Osteoblast (primary cell): ENCODE measurements at regions not wholly inside any gene's neighbourhood (a gene's known extent, or its start where the extent isn't known, plus 50 kb on each side); places are given as distances from the start of the nearest gene placed in this dataset.
"Not testable (repeated sequence)": the region's sequence is repeated elsewhere in the genome, so short reads cannot be mapped to it uniquely, and the experiment has no call there.

ENCODE experiments used
- DNase-seq: peaks from one replicate; pipeline ENCODE4 v3.0.0; 2011; ENCODE audit warnings: low spot score, mixed read lengths; ENCODE audit not compliant: insufficient read length; ENCODE audit errors: missing footprints
- H2AFZ ChIP-seq: 2 replicates; pipeline ENCODE4 v1.6.0; 2011; ENCODE audit warnings: mild to moderate bottlenecking, low read length
- H3K27ac ChIP-seq: 2 replicates; pipeline ENCODE4 v1.5.1; 2011; ENCODE audit warnings: mild to moderate bottlenecking, low read depth, low read length, moderate library complexity
- H3K27me3 ChIP-seq: 2 replicates; pipeline ENCODE4 v1.6.0; 2012; ENCODE audit warnings: mild to moderate bottlenecking, control low read depth, inconsistent platforms, low read length, moderate library complexity; ENCODE audit not compliant: insufficient read depth
- H3K36me3 ChIP-seq: 2 replicates; pipeline ENCODE4 v1.5.1; 2011; ENCODE audit warnings: mild to moderate bottlenecking, low read length, control low read depth, moderate library complexity; ENCODE audit not compliant: insufficient read depth
- H3K4me1 ChIP-seq: 2 replicates; pipeline ENCODE4 v1.5.1; 2011; ENCODE audit warnings: mild to moderate bottlenecking, low read length, control low read depth, moderate library complexity; ENCODE audit not compliant: insufficient read depth
- H3K4me2 ChIP-seq: 2 replicates; pipeline ENCODE4 v1.6.0; 2011; ENCODE audit warnings: mild to moderate bottlenecking, low read length; ENCODE audit not compliant: insufficient read depth
- H3K4me3 ChIP-seq: fragments of 200-600 bp; sonication (generic); 3 replicates; pipeline ENCODE4 v1.5.1; 2012; ENCODE audit warnings: mild to moderate bottlenecking, low read length, inconsistent platforms; ENCODE audit not compliant: insufficient read depth
- H3K79me2 ChIP-seq: 2 replicates; pipeline ENCODE4 v1.6.0; 2012; ENCODE audit warnings: mild to moderate bottlenecking, low read length, control low read depth, inconsistent platforms; ENCODE audit not compliant: insufficient read depth
- H3K9me3 ChIP-seq: 2 replicates; pipeline ENCODE4 v1.5.1; 2011; ENCODE audit warnings: low read depth, low read length, control low read depth
- H4K20me1 ChIP-seq: 2 replicates; pipeline ENCODE4 v1.6.0; 2012; ENCODE audit warnings: mild to moderate bottlenecking, low read length, control low read depth; ENCODE audit not compliant: insufficient read depth
- TF ChIP-seq, protein P1 (sequence below): IDR thresholded peaks from 2 replicates; pipeline ENCODE4 v1.5.1; 2011; ENCODE audit warnings: mild to moderate bottlenecking, low read depth, low read length, moderate library complexity; ENCODE audit errors: extremely low read depth

DNA sequence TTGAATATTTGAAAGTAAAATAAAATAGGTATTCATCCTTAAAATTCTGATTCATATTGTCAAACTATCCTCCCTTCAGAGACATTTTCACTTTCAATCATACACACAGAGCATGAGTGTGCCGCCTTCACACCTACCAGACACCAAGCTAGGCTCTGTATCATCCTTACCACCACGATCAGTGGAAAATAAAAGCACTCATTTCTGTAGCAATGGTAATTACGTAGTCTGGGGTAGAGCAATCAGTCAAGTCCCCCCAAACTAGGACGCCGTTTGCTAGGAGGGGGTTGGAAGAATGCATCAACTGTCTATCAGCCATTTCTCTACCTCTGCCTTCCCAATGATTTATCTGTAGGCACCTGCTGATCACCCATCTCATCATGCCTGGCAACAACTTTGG, 84.6 kb upstream of the GRIN2A start:
- no peaks in the 10 kb centered on the region for H3K36me3 ChIP-seq
- TF ChIP-seq, protein P1, sequence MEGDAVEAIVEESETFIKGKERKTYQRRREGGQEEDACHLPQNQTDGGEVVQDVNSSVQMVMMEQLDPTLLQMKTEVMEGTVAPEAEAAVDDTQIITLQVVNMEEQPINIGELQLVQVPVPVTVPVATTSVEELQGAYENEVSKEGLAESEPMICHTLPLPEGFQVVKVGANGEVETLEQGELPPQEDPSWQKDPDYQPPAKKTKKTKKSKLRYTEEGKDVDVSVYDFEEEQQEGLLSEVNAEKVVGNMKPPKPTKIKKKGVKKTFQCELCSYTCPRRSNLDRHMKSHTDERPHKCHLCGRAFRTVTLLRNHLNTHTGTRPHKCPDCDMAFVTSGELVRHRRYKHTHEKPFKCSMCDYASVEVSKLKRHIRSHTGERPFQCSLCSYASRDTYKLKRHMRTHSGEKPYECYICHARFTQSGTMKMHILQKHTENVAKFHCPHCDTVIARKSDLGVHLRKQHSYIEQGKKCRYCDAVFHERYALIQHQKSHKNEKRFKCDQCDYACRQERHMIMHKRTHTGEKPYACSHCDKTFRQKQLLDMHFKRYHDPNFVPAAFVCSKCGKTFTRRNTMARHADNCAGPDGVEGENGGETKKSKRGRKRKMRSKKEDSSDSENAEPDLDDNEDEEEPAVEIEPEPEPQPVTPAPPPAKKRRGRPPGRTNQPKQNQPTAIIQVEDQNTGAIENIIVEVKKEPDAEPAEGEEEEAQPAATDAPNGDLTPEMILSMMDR: no peak
- no peak for DNase-seq

DNA sequence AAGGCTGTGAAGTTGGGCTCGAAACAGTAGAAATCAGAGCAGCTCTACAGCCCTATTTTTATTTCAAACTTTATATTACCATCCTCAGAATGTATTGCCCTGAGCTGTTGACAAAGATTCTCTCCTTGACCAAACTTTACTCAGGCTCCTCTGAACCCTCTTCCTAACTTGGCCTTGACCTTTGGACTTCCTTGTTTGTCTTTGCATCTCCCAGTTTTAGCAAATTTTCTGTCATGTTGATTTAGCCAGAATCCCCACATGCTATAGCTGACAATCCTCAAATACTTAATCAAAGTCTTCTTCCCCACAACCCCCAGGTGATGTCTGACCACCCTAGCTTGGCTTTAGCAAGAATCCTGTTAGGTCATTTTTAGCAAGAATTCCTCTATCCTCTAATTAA, 87.4 kb upstream of the GRIN2A start:
- no peak overlapping the region for H2AFZ ChIP-seq

More for the DNA sequence above, 84.6 kb upstream of the GRIN2A start:
- Histone ChIP-seq H3K27me3 (no peaks in the 10 kb centered on the region), H3K4me1 (no peaks in the 10 kb centered on the region), H3K79me2 (no peaks in the 10 kb centered on the region), H3K4me3 (no peak overlapping the region), H3K27ac (no peak overlapping the region), H4K20me1 (no peaks in the 10 kb centered on the region), H3K9me3 (no peaks in the 10 kb centered on the region), H3K4me2 (no peak overlapping the region), H2AFZ (no peak overlapping the region)

DNA sequence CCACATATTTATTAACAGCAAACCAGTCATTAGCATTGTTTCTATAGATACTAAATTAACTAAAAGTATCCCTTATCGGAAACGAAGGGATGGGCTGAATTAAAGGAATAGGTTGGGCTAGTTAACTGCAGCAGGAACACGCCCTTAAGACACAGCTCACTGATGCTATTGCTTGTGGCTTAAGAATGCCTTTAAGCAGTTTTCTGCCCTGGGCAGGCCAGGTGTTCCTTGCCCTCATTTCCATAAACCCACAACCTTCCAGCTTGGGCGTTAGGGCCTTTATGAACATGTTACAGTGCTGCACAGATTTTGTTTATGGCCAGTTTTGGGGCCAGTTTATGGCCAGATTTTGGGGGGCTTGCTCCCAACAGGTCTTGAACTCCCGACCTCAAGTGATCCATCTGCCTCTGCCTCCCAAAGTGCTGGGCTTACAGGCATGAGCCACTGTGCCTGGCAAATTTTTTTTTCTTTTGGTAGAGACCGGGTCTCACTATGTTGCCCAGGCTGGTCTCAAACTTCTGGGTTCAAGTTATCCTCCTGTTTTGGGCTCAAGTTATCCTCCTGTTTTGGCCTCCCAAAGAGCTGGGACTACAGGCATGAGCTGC, 90.1 kb upstream of the GRIN2A start:
- H3K4me1 ChIP-seq, H3K4me2 ChIP-seq, H3K27me3 ChIP-seq, H3K4me3 ChIP-seq, H4K20me1 ChIP-seq, H3K36me3 ChIP-seq, H3K9me3 ChIP-seq, H2AFZ ChIP-seq, H3K79me2 ChIP-seq, H3K27ac ChIP-seq, DNase-seq: not testable (repeated sequence)

More for the DNA sequence above, 87.4 kb upstream of the GRIN2A start:
- Histone ChIP-seq H3K36me3 (no peaks in the 10 kb centered on the region), H3K4me2 (no peak overlapping the region), H3K27me3 (no peaks in the 10 kb centered on the region), H3K4me1 (no peaks in the 10 kb centered on the region), H3K79me2 (no peaks in the 10 kb centered on the region), H3K4me3 (no peak overlapping the region), H3K9me3 (no peaks in the 10 kb centered on the region), H4K20me1 (no peaks in the 10 kb centered on the region), H3K27ac (no peak overlapping the region)
- TF ChIP-seq, protein P1: no peak
- no peak for DNase-seq

DNA sequence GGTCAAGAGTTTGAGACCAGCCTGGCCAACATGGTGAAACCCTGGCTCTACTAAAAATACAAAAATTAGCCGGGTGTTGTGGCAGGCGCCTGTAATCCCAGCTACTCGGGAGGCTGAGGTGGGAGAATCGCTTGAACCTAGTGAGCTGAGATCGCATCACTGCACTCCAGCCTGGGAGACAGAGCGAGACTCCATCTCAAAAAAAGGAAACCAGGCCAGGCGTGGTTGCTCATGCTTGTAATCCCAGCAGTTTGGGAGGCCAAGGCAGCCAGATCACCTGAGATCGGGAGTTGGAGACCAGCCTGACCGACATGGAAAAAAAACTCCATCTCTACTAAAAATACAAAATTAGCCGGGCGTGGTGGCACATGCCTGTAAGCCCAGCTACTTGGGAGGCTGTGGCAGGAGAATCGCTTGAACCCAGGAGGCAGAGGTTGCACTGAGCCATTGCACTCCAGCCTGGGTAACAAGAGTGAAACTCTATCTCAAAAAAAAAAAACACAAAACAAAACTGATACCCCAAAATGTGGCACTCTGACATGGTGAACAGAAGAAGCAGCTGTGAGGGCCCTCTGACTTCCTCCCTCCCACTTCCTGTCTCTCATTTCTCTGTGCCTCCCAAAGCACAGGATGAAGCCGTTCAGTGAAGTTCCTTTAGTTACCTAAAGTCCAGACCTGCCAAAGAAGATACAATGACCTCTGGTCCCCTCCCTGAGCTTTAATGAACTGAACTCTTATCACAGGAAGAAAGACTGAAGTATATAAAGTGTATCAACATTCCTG, 93.2 kb upstream of the GRIN2A start:
- H3K4me1 ChIP-seq, H3K9me3 ChIP-seq, DNase-seq, H3K79me2 ChIP-seq, H3K36me3 ChIP-seq, H4K20me1 ChIP-seq, H3K4me2 ChIP-seq, H3K4me3 ChIP-seq, H3K27me3 ChIP-seq, H3K27ac ChIP-seq, H2AFZ ChIP-seq: not testable (repeated sequence)

DNA sequence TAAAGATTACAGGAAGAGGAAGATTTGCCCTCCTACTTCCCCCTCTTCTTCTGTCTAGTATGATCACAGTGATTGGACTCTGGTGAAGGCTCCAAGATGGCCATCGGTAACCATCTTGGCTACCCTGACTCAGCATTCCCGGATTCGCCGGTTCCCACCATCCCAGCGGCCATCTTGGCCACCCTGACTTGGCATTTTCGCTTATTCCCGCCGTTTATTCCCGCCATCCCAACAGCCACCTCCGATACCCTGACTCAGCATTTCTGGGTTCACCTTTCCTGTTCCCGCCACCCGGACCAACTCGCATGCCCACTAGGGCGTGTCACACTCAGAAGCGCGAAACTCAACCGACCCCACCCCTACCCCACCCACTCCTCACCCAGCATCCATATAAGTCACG, 95.4 kb upstream of the GRIN2A start:
- Histone ChIP-seq H3K4me3 (no peak overlapping the region), H3K9me3 (no peaks in the 10 kb centered on the region), H3K27ac (no peak overlapping the region), H2AFZ (no peak overlapping the region), H3K4me2 (no peak overlapping the region), H4K20me1 (no peaks in the 10 kb centered on the region), H3K27me3 (no peaks in the 10 kb centered on the region), H3K36me3 (no peaks in the 10 kb centered on the region), H3K79me2 (no peaks in the 10 kb centered on the region), H3K4me1 (no peaks in the 10 kb centered on the region)
- TF ChIP-seq, protein P1: no peak
- DNase-seq: no peak
